ENCODE measurements at regions not wholly inside any gene's neighbourhood (a gene's known extent, or its start where the extent isn't known, plus 50 kb on each side); places are given as distances from the start of the nearest gene placed in this dataset.

DNA sequence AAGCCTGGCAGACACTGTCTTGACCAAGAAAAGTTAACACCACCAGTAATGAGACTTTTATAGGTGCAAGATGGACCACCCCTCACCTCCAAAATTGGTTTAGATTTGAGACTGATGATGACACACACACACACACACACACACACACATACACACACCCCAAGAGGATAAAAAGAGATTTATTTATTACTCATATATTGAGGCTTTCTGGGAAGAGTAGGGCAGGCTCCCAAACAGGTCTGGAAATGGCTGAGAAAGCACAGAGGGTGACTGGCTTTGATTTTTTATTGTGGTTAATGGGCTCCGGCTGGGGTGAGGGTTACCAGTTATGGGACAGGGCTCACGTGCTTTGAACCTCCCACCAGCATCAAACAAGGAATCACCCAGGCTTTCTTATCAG lies 54.2 kb upstream of the ADAM23 start:
- TF ChIP-seq, protein P1, sequence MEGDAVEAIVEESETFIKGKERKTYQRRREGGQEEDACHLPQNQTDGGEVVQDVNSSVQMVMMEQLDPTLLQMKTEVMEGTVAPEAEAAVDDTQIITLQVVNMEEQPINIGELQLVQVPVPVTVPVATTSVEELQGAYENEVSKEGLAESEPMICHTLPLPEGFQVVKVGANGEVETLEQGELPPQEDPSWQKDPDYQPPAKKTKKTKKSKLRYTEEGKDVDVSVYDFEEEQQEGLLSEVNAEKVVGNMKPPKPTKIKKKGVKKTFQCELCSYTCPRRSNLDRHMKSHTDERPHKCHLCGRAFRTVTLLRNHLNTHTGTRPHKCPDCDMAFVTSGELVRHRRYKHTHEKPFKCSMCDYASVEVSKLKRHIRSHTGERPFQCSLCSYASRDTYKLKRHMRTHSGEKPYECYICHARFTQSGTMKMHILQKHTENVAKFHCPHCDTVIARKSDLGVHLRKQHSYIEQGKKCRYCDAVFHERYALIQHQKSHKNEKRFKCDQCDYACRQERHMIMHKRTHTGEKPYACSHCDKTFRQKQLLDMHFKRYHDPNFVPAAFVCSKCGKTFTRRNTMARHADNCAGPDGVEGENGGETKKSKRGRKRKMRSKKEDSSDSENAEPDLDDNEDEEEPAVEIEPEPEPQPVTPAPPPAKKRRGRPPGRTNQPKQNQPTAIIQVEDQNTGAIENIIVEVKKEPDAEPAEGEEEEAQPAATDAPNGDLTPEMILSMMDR (IDR thresholded peaks at IDR 0.05), result no peak
- TF ChIP-seq POLR2A (IDR thresholded peaks at IDR 0.05), result no peak
